DND-41 (cell line): ENCODE measurements at regions not wholly inside any gene's neighbourhood (a gene's known extent, or its start where the extent isn't known, plus 50 kb on each side); places are given as distances from the start of the nearest gene placed in this dataset.

ENCODE experiments used
- EZH2 ChIP-seq: IDR thresholded peaks from 3 replicates; pipeline ENCODE4 v1.6.1; 2012; ENCODE audit warnings: borderline replicate concordance, low read depth, mild to moderate bottlenecking, moderate library complexity, low read length, inconsistent platforms; ENCODE audit not compliant: severe bottlenecking
- TF ChIP-seq, protein P1 (sequence below): IDR thresholded peaks from 2 replicates; pipeline ENCODE4 v1.5.1; 2012; ENCODE audit warnings: borderline replicate concordance, low read length, moderate library complexity, mild to moderate bottlenecking; ENCODE audit not compliant: poor library complexity, severe bottlenecking; ENCODE audit errors: extremely low read depth

DNA sequence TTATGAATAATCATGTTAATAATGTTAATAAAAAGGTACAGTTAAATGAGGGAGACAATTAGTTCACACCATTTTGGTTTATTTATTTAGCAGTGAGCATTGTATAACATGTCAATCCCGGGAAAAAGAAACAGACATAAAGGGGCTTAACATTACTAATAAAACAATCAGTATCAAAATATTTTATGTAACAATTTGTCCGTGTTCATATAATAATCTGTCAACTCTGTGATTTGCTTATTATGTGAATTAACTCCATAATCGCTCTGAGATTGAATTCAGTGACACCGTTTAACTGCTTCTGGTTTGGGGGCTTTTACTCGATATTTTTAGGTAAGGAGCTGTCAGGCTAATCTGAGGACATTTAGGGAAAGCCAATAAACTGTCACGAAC is 95.8 kb upstream of the HMGA2 start:
- TF ChIP-seq, protein P1, sequence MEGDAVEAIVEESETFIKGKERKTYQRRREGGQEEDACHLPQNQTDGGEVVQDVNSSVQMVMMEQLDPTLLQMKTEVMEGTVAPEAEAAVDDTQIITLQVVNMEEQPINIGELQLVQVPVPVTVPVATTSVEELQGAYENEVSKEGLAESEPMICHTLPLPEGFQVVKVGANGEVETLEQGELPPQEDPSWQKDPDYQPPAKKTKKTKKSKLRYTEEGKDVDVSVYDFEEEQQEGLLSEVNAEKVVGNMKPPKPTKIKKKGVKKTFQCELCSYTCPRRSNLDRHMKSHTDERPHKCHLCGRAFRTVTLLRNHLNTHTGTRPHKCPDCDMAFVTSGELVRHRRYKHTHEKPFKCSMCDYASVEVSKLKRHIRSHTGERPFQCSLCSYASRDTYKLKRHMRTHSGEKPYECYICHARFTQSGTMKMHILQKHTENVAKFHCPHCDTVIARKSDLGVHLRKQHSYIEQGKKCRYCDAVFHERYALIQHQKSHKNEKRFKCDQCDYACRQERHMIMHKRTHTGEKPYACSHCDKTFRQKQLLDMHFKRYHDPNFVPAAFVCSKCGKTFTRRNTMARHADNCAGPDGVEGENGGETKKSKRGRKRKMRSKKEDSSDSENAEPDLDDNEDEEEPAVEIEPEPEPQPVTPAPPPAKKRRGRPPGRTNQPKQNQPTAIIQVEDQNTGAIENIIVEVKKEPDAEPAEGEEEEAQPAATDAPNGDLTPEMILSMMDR: no peak
- no peak for TF ChIP-seq EZH2
